Upper lobe of left lung (tissue), 6 donors: ENCODE measurements at regions not wholly inside any gene's neighbourhood (a gene's known extent, or its start where the extent isn't known, plus 50 kb on each side); places are given as distances from the start of the nearest gene placed in this dataset.
A peak's percentile ranks its signal among the peaks of the same experiment; 100 is the strongest.
"Not testable (repeated sequence)": the region's sequence is repeated elsewhere in the genome, so short reads cannot be mapped to it uniquely, and the experiment has no call there.

Experiments used
- ATAC-seq, 2 donors: fragments of 200-7000 bp; cut with Tn5 transposase; one replicate each; pipeline ENCODE4 v1.9.1; 2022; ENCODE audit warnings: mild to moderate bottlenecking in 2 of 2, moderate library complexity in 2 of 2; ENCODE audit not compliant: low FRiP score in 2 of 2
- DNase-seq, 2 donors: peaks; one replicate each; pipeline ENCODE4 v3.0.0-alpha.2; 2019 to 2020
- H3K27ac ChIP-seq, 4 donors: fragments of 200-600 bp; sonication (generic); one replicate each; pipeline ENCODE4 v1.5.1; 2016 to 2019
- H3K27me3 ChIP-seq, 4 donors: fragments of 200-600 bp; sonication (generic); one replicate each; pipeline ENCODE4 v1.5.1; 2017 to 2019
- H3K36me3 ChIP-seq, 4 donors: fragments of 200-600 bp; sonication (generic); one replicate each; pipeline ENCODE4 v1.5.1; 2016 to 2019
- H3K4me1 ChIP-seq, 4 donors: fragments of 200-600 bp; sonication (generic); one replicate each; pipeline ENCODE4 v1.5.1; 2018 to 2019
- H3K4me3 ChIP-seq, 4 donors: fragments of 200-600 bp; sonication (generic); one replicate each; pipeline ENCODE4 v1.5.1; 2017 to 2019; ENCODE audit warnings: mild to moderate bottlenecking in 2 of 4, moderate library complexity in 1 of 4
- H3K9me3 ChIP-seq, 4 donors: fragments of 200-600 bp; sonication (generic); one replicate each; pipeline ENCODE4 v1.5.1; 2018 to 2019
- WGBS, 2 donors: methylation state at CpG; one replicate each; pipeline ENCODE4 v1.1.5; 2017 to 2018; 5-methylcytosine and 5-hydroxymethylcytosine counted together
- donor health status: DM: no; HTN: no; CAD: no; lungs with moderate emphysema.
- donor health status: DM: no; HTN: yes; CAD: no; lungs with severe emphysema.

- not testable (repeated sequence) for H3K27me3 ChIP-seq, H3K4me1 ChIP-seq, ATAC-seq, H3K27ac ChIP-seq, H3K36me3 ChIP-seq, H3K4me3 ChIP-seq, DNase-seq, H3K9me3 ChIP-seq
- WGBS, 2 donors: 76 to 94% methylated on average over 2 to 3 of the region's 4 CpGs
Observed at GRCh38 chr2:111488451-111488850, 367.7 kb downstream of the BCL2L11 start.

DNA sequence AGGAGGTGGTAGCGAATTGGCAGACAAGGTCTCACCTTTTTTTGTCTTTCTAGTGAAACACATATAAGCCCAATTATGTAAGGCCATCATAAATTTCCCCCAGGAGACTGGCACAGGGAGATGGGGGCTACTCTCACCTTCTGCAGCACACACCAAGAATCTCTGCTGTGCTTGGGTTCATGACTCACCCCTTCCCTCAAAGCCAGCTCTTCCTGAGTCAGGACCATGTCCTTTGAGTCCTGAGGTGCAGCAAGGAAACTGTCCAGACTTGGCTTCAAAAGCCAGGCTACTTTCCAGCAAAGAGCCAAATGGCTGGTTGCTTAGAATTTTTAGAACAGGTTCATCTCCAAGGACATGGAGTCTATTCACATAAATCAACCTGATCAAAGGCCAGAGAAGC lies 368.7 kb downstream of the BCL2L11 start:
- not testable (repeated sequence) for H3K27ac ChIP-seq, H3K27me3 ChIP-seq, ATAC-seq, H3K9me3 ChIP-seq, H3K36me3 ChIP-seq, H3K4me3 ChIP-seq, DNase-seq, H3K4me1 ChIP-seq
- WGBS, 2 donors: no CpG with 5 or more reads among the region's 1 CpG

GRCh38 chr2:111491181-111491580 lies 370.5 kb downstream of the BCL2L11 start:
- no CpG with 5 or more reads among the region's 3 CpGs for WGBS, 2 donors
- H3K4me3 ChIP-seq, H3K9me3 ChIP-seq, H3K4me1 ChIP-seq, H3K27me3 ChIP-seq, H3K36me3 ChIP-seq, H3K27ac ChIP-seq, DNase-seq: not testable (repeated sequence)
- peak in 1 of 2 donors; percentile 42 for ATAC-seq

GRCh38 chr2:111491614-111492013 lies 370.9 kb downstream of the BCL2L11 start:
- not testable (repeated sequence) for H3K27me3 ChIP-seq, H3K27ac ChIP-seq, H3K4me1 ChIP-seq, H3K9me3 ChIP-seq, ATAC-seq, H3K4me3 ChIP-seq, DNase-seq, H3K36me3 ChIP-seq
- WGBS, 2 donors: 71 to 73% methylated on average over 4 of the region's 4 CpGs

DNA sequence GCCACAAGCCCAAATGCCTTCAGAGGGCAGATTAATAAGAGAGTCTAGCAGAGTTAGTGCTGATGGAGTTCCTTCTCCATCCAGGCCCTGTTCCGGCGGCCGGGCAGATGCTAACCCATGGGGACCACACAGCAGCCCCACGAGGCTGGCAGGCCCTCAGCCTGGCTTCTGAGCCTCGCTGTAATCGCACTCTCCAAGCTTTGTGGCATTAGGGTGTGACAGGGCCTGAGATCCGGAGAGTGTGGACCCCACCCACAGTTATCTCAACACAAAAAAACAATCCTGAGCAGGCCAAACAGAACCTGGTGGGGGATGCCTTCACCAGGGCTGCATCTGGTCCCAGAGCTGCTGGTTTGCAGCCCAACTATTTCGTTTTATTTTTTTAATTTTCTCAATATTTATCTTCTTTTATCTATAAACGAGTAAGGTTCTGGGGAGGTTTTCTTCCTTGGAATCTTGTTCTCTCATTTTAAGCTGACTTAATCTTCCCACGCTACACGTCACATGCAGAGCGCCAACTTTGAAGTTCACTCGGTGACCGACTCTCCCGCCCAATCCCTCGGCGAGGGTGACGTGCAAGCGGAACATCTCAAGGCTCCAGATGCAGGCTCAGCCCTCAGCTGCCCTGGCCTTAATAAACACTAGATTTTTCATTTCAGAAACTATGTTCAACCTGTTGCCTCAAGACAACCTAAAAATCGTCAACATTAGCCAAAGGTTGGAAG lies 372.4 kb downstream of the BCL2L11 start:
- not testable (repeated sequence) for H3K36me3 ChIP-seq, DNase-seq, H3K4me1 ChIP-seq, H3K27me3 ChIP-seq, H3K9me3 ChIP-seq
- peak overlapping the region in 3 of 4 donors; percentile 17 to 38 (median 18) for H3K4me3 ChIP-seq
- WGBS, 2 donors: 33% methylated on average over 1 of the region's 20 CpGs; no CpG with 5 or more reads in 1 of the 2 donors
- H3K27ac ChIP-seq: peak overlapping the region; percentile 65 to 76 (median 70)
- ATAC-seq: peak in 1 of 2 donors; percentile 75

GRCh38 chr2:111493720-111494078 lies 373.0 kb downstream of the BCL2L11 start:
- H3K4me1 ChIP-seq, H3K9me3 ChIP-seq, DNase-seq, H3K27me3 ChIP-seq, H3K36me3 ChIP-seq: not testable (repeated sequence)
- 41% methylated on average over 5 of the region's 5 CpGs; no CpG with 5 or more reads in 1 of the 2 donors for WGBS, 2 donors
- Histone ChIP-seq H3K4me3 (peak overlapping the region in 3 of 4 donors; percentile 17 to 38 (median 18)), H3K27ac (peak overlapping the region; percentile 65 to 76 (median 70))
- ATAC-seq: peak; percentile 31 to 50

GRCh38 chr2:111494288-111494980 lies 373.7 kb downstream of the BCL2L11 start:
- ATAC-seq (peak; percentile 52 to 64), DNase-seq (peak in 1 of 2 donors; percentile 47)
- not testable (repeated sequence) for H3K4me1 ChIP-seq, H3K36me3 ChIP-seq, H3K27me3 ChIP-seq, H3K9me3 ChIP-seq
- H3K4me3 ChIP-seq: peak overlapping the region in 3 of 4 donors; percentile 27 to 39 (median 34)
- WGBS, 2 donors: 18 to 24% methylated on average over 5 to 7 of the region's 14 CpGs
- peak overlapping the region; percentile 48 to 78 (median 60) for H3K27ac ChIP-seq

- 0% methylated on average over 5 to 6 of the region's 7 CpGs for WGBS, 2 donors
- H3K9me3 ChIP-seq, DNase-seq, H3K36me3 ChIP-seq, H3K4me1 ChIP-seq, H3K27me3 ChIP-seq: not testable (repeated sequence)
- ATAC-seq: peak; percentile 86 to 88
- peak overlapping the region; percentile 48 to 78 (median 60) for H3K27ac ChIP-seq
- H3K4me3 ChIP-seq: peak overlapping the region in 3 of 4 donors; percentile 27 to 39 (median 34)
Observed at GRCh38 chr2:111494981-111495315, 374.2 kb downstream of the BCL2L11 start.

GRCh38 chr2:111495636-111496035 lies 374.9 kb downstream of the BCL2L11 start:
- H3K4me3 ChIP-seq, ATAC-seq, DNase-seq, H3K4me1 ChIP-seq, H3K36me3 ChIP-seq, H3K27me3 ChIP-seq, H3K9me3 ChIP-seq: not testable (repeated sequence)
- WGBS, 2 donors: 45 to 84% methylated on average over 2 of the region's 2 CpGs
- peak overlapping the region; percentile 39 to 69 (median 44) for H3K27ac ChIP-seq

DNA sequence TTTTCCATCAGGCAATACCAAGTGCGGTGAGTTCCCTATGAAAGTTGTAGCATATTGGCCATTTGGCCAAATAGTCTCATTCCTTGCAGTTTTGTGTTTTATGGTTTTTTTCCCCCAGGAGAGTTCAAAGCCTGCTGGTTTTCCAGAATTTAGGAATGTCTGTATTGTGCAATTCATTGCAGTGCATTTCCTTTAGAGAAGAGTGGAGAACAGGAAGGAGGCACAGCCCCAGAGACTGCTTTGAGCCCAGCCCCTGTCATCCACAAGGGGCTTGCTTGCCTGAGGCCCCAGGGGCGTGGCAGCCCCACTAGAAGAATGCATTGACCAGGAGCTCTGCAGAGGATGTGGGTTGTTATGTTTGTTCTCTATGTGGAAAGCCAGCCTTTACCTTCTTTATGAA lies 375.5 kb downstream of the BCL2L11 start:
- peak in 1 of 2 donors; percentile 3 for ATAC-seq
- DNase-seq, H3K4me3 ChIP-seq, H3K4me1 ChIP-seq, H3K36me3 ChIP-seq, H3K9me3 ChIP-seq, H3K27me3 ChIP-seq: not testable (repeated sequence)
- 68 to 75% methylated on average over 1 to 2 of the region's 2 CpGs for WGBS, 2 donors
- peak overlapping the region in 2 of 4 donors; percentile 44 to 69 for H3K27ac ChIP-seq

DNA sequence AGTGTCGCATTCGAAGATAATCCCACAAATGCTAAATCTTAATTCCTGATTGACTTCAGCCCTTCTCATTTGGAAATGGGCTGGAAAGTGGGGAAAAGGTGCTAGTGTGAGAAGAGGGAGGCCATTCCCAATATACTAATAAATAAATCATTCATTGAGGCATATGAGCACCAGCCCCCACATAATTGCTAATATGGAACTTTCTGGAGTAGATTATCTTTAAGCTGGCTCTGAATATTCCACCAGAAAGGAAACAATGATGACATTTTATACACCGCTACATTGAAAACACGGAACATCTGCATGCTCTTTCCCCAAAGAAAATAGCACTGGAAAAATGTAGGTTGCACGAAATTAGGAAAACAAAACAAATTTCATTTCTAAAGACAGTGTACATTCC lies 376.1 kb downstream of the BCL2L11 start:
- H3K4me3 ChIP-seq, H3K9me3 ChIP-seq, H3K27me3 ChIP-seq, H3K27ac ChIP-seq, H3K36me3 ChIP-seq, ATAC-seq, H3K4me1 ChIP-seq, DNase-seq: not testable (repeated sequence)
- 89 to 90% methylated on average over 5 of the region's 5 CpGs for WGBS, 2 donors

GRCh38 chr2:111497270-111497669 lies 376.6 kb downstream of the BCL2L11 start:
- WGBS, 2 donors: 75% methylated on average over 2 of the region's 2 CpGs; no CpG with 5 or more reads in 1 of the 2 donors
- DNase-seq, H3K4me1 ChIP-seq, H3K27ac ChIP-seq, H3K9me3 ChIP-seq, H3K36me3 ChIP-seq, H3K27me3 ChIP-seq, ATAC-seq, H3K4me3 ChIP-seq: not testable (repeated sequence)

DNA sequence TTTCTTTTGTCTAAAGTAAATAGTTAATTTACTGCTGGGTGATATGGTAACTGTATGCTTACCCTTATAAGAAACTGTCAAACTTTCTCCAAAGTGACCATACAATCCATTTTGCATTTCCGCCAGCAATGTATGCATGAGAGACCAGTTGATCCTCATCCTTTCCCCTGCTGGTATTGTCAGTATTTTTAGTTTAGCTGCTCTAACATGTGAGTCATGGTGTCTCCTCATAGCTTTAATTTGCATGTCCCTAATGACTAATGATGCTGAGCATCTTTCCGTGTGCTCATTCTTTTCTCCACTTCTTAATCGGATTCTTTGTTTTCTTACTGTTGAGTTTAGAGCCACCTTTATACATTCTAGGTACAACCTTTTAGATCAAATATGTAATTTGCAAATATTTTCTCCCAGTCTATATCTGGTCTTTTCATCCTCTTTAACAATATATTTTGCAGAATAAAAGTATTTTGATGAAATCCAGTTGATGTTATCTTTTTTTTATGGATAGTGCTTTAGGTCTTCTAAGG lies 379.9 kb downstream of the BCL2L11 start:
- H3K27ac ChIP-seq, H3K36me3 ChIP-seq, H3K27me3 ChIP-seq, ATAC-seq, H3K4me1 ChIP-seq, H3K9me3 ChIP-seq, H3K4me3 ChIP-seq, DNase-seq: not testable (repeated sequence)
- 88% methylated on average over 2 of the region's 3 CpGs; no CpG with 5 or more reads in 1 of the 2 donors for whole genome bisulfite sequencing, 2 donors
